ENCODE measurements at regions not wholly inside any gene's neighbourhood (a gene's known extent, or its start where the extent isn't known, plus 50 kb on each side); places are given as distances from the start of the nearest gene placed in this dataset.

- TF ChIP-seq ZNF133 (CRISPR knock-in tag; IDR thresholded peaks at IDR 0.05) = no peak
- TF ChIP-seq HMGN3 (IDR thresholded peaks at IDR 0.05; ENCODE audit: borderline replicate concordance, extremely low read depth, insufficient read length, low read depth, low read length) = no peak
- no peak for TF ChIP-seq RAD21 (CRISPR knock-in tag; conservative IDR thresholded peaks at IDR 0.05 in 1 of 2, IDR thresholded peaks at IDR 0.05 in 1 of 2)
- no peak for TF ChIP-seq RNF219 (CRISPR knock-in tag; IDR thresholded peaks at IDR 0.05)
- TF ChIP-seq CHD2 (IDR thresholded peaks at IDR 0.05; ENCODE audit: low read depth, low read length) = no peak
- no peak for TF ChIP-seq NR0B1 (IDR thresholded peaks at IDR 0.05; ENCODE audit: partially characterized antibody)
These were observed 73.6 kb upstream of the NBPF3 start for GRCh38 chr1:21366288-21366687.

All from K562 (cell line).